ENCODE measurements at regions not wholly inside any gene's neighbourhood (a gene's known extent, or its start where the extent isn't known, plus 50 kb on each side); places are given as distances from the start of the nearest gene placed in this dataset.

GRCh38 chr17:55624772-55625433 is 97.8 kb downstream of the TMEM100 start:
- TF ChIP-seq CTCF (IDR thresholded peaks at IDR 0.05): no peak
- TF ChIP-seq POLR2A (IDR thresholded peaks at IDR 0.05): no peak
